H1 (cell line): ENCODE measurements at regions not wholly inside any gene's neighbourhood (a gene's known extent, or its start where the extent isn't known, plus 50 kb on each side); places are given as distances from the start of the nearest gene placed in this dataset.

Experiments used
- RNF2 ChIP-seq: fragments of 200-900, 300-1000 bp; sonication (generic); IDR thresholded peaks from 2 replicates; pipeline ENCODE4 v1.7.1; 2016; ENCODE audit warnings: borderline replicate concordance, low read depth, mild to moderate bottlenecking, antibody characterized with exemption, low read length; ENCODE audit not compliant: poor library complexity, severe bottlenecking; ENCODE audit errors: missing control alignments
- SAP30 ChIP-seq: fragments of 300-600 bp; sonication (generic); IDR thresholded peaks from 2 replicates; pipeline ENCODE4 v1.7.1; 2012; ENCODE audit warnings: low read length, moderate library complexity, mild to moderate bottlenecking, inconsistent platforms; ENCODE audit not compliant: insufficient read depth, insufficient replicate concordance
- SP1 ChIP-seq: IDR thresholded peaks from 2 replicates; pipeline ENCODE4 v1.6.1; 2011; ENCODE audit warnings: low read depth, low read length
- SUZ12 ChIP-seq: fragments of 200-600 bp; sonication (generic); IDR thresholded peaks from 2 replicates; pipeline ENCODE4 v1.6.1; 2012; ENCODE audit warnings: mild to moderate bottlenecking, inconsistent platforms, low read length, moderate library complexity, mixed read lengths

DNA sequence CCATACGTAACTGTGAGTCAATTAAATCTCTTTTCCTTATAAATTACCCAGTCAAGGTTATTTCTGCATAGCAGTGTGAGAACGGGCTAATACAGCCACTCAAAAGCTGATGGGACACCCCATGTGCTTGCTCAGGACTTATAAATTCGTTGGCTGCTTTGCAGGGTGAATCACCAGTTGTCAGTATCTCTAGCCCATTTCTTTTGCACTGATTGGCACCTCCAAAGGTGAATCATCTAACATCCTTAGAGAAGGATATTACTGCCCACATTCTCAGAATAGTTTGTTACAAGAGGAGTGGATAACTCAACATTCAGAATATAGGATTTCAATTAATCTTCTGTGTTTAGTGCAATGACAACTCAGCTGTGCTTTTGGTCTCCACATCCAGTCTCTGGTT lies 601.5 kb downstream of the KCNH5 start (continued):
- TF ChIP-seq SP1 = no peak
- no peak for TF ChIP-seq SAP30
- TF ChIP-seq RNF2 = no peak
- no peak for TF ChIP-seq SUZ12
